SIG-M5 treated with dmso at 0.1 percent for 504 hours (cell line): ENCODE measurements at regions not wholly inside any gene's neighbourhood (a gene's known extent, or its start where the extent isn't known, plus 50 kb on each side); places are given as distances from the start of the nearest gene placed in this dataset.
"Not testable (repeated sequence)": the region's sequence is repeated elsewhere in the genome, so short reads cannot be mapped to it uniquely, and the experiment has no call there.

Experiments
- DNase-seq: peaks from one replicate; lab custom pipeline; 2025; ENCODE audit not compliant: unreplicated experiment; lab: John Stamatoyannopoulos, UW

DNA sequence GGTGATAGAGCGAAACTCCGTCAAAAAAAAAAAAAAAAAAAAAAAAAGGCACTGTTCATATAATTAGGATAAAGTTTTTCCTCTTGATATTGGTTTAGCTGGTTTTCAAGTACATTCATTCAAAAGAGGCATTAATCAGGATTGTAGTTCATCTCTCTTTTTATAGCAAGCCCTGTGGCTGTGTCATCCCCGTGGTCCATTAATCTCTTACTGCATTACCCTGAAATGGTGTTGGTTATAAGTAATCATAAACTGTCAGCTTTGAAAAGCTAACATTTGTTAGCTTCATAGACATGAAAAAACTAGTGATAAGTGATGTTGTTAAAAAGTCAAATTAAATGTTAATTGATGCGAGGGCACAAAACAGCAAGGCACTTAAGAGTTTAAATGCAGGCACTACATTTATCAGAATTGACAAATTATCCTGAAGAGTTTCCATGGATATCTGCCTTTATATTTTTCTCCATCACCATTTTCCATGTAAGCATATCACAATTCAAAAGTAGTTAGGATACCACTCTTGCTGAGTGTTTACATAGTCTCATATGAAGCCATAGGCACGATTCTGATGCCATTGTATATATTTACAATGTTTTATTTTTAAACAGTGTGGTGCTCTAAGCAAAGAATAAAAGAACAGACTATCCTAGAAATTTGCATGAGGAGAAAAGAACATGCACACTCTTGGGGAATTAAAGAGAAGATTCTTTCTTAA lies 193.1 kb downstream of the OTOL1 start:
- DNase-seq, result no peak

DNA sequence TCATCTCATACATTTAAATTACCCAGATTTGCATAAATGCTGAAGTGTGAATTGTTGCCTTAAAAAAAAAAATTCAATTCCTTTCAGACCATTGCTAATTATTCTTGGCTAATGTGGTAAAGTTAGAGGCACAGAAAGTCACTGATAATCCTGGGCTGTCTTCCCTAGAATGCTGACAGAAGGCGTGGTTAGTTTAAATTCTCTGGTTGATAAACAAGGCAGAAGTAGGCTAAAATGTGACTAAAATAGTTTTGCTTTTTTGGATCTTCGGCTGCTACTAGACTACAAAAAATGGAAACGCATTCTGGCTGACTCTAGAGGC lies 193.7 kb downstream of the OTOL1 start:
- no peak for DNase-seq

DNA sequence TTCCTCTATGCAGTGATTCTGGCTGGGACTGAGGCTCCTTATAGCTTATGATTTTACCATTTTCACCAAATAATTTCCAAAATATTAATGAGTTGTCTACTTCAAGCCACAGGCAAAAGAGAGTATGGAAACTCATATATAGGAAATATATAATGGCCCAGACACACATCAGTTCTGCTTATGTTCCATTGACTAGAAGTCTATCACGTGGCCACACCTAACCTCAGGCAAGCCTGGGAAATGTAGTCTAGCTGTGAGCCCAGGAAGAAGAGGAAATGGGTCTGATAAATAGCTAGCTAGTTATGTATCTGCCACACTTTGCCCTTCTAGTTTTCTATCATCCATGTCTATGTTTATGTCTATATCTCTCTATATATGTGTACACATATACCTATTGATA lies 195.1 kb downstream of the OTOL1 start:
- DNase-seq, result no peak

DNA sequence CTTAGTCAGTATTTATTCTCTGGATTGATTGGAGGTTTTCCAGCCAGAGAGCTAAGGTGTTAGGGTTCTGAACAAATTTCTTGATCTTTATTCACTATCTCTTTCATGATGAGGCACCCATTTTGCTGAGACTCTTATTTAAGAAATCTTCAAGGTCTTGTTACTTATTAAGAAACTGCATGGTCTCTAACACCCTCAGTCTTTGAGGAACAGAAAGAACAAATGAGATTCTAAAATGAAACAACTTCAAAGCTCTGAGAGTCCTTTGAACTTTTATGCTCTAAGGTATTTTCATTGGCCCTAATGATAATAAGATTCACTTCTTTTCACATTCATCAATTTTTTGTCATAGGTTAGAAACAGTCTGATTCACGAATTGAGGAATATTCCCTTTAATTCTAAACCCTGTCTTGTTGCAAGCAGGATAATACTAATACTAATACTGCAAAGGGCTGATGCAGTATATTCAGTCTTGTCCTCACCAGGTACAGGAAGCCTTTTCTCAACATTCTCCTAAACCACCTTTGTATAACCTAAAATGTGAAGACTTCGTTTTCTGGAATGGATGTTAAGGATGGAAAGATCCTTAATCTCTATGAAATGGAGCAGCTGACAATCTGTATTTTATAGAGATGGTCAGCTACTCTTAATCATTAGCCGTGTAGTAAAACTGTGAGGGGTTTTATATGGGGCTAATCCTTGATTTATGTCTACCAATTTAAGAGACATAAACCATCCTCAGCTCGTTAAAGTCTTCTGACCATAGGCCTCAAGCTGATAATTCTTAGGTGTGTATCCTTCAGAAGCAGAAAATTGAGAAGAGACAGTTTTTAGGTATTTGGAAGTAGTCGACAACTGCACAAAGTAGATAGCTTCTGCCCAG lies 198.3 kb downstream of the OTOL1 start:
- no peak for DNase-seq

DNA sequence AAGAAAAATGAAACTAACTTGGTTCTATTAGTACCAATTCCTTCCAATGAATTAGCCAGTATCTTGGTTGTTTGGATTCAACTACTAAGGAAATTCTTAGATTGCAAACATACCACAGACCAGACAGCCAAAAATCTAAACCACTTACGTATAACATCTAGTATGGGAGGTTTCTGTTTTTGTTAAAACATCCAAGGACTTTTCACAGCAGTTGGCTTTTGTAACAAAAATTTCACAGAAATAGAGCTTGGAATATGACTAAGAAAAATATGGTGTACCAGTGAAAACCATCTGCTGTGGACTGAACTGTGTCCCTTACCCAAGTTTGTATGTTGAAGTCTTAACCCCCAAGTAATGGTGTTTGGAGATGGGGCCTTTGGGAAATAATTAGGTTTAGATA lies 199.2 kb downstream of the OTOL1 start:
- no peak for DNase-seq

DNA sequence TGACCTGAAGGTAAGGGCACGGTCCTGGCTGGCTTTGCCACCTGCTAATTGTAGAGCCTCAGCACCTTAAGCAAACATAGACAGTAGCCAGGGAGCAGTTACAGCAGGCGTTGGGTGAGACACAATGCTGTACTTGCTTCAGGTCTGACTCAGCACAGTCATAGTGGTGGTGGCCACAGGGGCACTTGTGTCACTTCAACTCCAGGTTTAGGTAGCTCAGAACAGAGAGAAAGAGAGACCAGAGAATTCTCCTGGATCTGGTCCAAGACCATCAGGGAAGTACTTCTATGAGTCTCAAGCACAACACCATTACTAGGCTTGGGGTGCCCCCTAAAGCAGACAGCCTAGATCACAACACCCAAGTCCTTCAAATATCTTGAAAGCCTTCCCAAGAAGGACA lies 204.4 kb downstream of the OTOL1 start:
- DNase-seq, result no peak

DNA sequence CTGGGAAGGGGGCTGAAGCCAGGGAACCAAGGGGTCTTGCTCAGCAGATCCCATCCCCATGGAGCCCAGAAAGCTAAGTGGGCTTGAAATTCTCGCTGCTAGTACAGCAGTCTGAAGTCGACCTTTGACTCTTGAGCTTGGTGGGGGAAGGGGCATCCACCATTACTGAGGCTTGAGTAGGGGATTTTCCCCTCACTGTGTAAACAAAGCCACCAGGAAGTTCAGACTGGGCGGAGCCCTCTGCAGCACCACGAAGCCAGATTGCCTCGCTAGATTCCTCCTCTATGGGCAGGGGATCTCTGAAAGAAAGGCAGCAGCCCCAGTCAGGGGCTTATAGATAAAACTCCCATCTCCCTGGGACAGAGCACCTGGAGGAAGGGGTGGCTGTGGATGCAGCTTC lies 210.6 kb downstream of the OTOL1 start:
- DNase-seq, result not testable (repeated sequence)

DNA sequence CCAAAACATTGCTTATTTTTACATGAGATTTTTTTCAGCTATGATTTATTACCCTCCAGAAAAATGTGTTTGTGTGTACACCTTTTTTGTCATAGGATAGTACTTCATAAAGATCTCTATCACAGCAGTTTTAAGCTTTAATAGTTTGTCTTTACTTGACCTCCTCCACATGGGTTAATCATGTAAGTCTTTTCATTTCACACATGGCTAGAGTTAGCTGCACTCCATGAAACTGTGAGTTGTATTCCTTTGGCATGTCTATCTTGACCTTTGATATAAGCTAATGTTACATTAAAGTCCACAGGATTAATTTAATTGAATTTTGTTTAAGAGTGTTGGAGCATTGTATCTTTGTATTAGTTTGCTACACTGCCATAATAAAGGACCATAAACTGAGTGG lies 217.1 kb downstream of the OTOL1 start:
- DNase-seq, result no peak

DNA sequence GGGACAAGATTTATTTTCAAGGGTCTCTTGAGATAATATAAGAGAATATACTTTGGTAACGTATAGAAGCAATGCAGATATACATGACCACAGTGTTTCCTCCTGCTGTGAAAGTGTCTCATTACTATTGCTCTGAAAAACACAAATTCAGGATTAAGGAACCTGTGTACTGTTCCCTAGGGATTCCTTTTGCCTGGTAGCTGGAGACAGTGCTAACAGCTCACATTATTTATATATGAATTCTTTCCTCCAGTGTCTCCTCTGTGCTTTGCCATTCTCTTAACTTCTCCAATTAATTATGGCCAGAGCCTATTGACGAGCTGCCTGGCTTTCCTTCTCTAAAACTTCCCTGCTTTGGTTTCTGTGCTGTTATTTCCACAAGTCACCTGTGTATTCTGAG lies 235.4 kb downstream of the OTOL1 start:
- DNase-seq, result no peak

DNA sequence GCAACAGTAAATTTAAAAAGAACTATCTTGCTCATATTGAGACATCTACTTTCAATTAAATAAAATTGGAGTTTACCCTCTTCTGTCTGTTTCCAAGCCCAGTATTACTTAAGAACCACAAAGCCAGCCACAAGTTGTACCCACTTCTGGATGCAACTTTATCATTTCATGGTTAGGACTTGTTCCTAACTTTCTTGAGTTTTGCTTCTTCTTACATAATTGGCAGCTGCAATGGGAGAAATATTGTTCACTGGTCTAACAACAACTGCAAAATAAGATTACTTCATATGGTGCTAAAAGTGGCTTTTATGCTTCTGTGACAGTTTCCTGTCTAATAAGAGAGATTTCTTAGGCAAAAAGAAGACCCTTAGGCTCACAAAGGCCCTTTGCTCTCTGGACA lies 240.6 kb downstream of the OTOL1 start:
- peak; percentile 86 for DNase-seq

DNA sequence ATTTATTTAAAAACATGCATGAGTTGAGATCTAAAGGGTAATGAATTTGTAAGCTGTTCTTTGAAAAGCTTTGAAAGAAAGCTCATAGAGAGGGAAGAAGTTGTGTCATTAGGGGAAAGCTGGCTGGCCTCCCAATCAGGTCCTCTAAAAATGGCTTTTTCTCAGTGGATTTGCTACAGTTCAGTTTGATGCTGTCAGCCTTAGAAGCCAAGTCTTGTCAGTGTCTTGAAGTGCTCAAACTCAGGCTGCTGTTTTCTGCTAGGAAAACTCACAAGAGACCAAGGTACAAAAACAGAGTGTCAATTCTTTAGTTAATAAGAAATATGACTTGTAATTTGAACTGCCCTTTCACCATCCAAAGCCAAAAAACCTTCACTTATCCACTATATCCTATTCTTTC lies 243.8 kb downstream of the OTOL1 start:
- DNase-seq, result no peak

DNA sequence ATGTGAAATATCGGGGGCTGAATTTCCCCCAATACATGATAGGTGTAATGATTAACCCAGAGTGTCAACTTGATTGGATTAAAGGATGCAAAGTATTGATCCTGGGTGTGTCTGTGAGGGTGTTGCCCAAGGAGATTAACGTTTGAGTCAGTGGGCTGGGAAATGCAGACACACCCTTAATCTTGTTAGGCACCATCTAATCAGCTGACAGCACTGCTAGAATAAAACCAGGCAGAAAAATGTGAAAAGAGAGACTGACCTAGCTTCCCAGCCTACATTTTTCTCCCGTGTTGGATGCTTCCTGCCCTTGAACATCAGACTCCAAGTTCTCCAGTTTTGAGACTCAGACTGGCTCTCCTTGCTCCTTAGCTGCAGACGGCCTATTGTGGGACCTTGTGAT lies 247.8 kb downstream of the OTOL1 start:
- no peak for DNase-seq

DNA sequence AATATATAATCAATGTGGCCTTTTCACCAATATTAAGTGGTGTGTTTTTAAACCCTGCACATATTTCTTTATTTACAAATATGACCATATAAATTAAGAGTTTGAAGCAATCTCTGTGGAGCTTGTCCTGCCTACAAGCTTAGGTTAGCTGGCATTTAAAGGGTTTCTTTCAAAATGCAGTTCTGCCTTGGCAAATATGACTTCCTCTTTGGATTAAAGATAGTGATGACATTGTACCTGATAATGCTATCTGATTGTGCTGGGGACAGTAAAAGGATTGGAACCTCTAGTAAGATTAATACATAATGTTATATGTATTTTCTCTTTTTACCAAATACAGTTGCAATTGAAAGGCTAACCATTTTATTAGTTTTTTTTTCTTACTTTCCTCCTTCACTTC lies 249.1 kb downstream of the OTOL1 start:
- no peak for DNase-seq

DNA sequence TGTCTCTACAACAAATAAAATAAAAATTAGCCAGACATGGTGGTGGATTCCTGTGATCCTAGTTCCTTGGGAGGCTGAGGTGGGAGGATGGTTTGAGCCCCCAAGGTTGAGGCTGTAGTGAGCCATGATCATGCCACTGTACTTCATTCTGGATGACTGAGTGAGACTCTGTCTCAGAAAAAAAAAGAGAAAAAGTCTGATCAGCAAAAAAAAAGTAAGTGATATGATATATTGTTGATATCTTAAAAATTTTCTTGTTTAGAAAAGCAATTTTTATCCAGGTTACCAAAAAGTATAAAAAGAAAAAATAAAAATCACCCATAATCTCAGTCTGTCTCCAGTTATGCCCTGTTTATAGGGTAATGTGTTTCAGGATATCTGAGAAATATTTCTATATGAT lies 251.4 kb downstream of the OTOL1 start:
- no peak for DNase-seq

DNA sequence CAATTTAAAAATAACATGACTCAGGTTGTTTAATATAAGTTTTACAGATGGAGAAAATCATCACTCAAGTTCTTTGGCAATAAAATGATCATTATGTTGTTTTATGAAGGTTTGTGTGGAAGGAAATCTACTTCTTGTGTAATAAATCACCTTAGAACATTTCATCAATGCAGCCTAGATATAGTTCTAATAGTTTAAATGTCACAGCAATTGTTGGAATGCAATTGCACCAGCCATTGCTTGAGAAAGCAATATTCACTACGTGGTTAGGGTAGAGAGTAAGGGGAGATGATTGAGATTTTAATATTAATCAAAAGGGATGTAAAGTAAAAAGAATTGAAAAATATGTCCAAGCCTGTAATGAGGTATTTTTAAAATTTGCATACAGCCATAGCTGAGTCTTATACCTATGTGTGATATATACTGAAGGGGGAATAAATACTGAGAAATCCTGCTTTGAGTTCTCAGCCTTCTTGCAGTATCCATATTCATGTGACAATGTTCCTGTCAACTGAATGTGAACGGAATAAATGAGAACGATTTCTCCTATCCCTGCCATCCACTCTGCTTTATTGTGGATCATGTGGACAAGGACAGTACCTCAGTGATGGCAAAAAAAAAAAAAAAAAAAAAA lies 257.9 kb downstream of the OTOL1 start:
- DNase-seq, result no peak

DNA sequence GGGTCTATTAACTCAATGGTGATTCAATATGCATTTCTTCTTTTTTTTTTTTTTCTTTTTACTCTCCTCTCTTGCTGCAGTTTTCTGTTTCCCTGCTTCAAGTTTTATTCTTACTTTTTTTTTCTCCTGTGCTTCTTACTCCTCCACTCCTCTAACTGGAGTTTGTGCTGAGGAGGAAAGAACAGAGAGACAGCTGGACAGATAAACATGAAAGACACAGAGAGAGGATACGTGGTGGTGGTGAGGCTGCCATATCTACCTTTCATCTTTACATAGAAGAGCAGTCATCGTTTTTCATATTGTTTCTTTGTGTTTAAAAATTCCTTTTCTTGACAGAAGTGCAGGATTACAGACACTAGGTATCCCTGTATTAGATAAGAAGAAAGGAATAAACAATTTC lies 262.8 kb downstream of the OTOL1 start:
- no peak for DNase-seq

DNA sequence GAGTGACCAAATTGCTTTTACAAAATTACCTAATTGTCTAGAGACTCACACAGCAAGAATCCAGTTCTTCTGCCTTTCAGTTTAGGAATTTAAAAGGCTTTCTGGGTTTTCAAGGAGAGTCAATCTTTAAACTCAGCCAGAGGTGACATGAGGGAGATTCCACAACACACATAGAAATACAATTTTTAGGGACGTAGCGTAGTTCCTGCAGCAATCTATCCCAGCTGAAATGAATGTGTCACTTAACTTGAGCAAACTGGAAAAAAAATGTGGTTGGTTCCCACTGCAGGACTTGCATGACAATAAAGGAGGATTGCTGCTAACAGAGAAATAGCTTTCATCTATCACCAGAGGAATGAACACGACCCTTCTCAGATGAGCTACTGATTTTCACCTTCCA lies 269.7 kb downstream of the OTOL1 start:
- no peak for DNase-seq

DNA sequence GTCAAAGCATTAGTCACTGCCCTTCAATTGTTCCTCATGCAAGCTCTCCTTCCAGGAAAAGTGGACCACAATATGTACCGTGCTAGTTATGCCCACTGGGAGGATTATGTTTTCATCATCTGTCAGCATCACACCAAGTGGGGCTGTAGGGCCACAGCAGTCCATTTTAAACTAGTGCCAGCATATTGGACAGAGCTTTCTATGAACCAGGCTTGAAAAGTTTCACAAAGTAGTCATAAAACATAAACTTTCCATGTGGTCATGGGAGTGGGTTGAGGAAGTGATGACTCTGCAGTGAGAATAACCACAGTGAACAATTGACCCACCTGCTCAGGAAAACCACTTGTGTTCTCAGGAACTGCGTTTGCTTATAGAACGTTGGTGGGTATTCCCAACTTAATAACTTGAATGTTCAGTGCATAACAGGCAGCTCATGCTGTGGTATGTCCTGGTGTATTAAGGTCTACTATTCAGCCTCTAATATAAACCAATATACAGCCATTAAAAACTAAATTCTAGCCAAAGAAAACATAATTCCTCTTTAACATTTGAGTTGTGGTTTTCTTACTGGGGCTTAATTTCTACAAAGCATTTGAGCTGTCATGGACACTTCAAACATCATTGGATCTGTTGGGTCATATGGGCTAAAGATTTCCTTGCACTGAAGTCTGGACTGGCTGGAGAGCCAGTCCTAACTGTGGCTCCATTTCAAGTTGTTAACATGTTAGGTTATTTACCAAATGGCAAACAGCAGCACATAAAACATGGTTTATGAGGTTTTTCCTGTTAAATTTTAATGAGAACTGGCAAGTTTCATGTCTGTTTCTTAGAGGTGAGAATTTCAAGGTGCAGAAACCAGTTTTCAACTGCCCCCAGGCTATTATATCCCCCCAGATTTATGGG lies 274.1 kb downstream of the OTOL1 start:
- DNase-seq, result no peak

DNA sequence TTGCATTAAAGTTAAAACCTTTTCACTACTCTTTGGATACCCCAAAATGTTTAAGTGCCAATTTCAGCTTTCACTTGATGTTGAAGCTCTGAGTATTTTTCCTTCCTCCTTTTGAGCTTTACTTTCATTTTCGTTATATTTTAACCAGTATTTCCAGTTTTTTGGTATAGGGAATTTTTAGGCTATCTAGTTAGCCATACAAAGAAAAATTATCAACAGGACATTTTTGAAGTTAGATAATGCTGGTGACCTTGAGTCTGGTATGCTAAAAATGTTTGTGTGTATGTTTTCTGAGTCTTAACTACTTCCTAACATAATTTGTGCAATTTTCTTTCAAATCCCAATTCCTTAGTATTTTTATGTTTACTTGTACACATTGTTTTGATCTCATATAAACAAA lies 284.8 kb downstream of the OTOL1 start:
- peak; percentile 43 for DNase-seq

DNA sequence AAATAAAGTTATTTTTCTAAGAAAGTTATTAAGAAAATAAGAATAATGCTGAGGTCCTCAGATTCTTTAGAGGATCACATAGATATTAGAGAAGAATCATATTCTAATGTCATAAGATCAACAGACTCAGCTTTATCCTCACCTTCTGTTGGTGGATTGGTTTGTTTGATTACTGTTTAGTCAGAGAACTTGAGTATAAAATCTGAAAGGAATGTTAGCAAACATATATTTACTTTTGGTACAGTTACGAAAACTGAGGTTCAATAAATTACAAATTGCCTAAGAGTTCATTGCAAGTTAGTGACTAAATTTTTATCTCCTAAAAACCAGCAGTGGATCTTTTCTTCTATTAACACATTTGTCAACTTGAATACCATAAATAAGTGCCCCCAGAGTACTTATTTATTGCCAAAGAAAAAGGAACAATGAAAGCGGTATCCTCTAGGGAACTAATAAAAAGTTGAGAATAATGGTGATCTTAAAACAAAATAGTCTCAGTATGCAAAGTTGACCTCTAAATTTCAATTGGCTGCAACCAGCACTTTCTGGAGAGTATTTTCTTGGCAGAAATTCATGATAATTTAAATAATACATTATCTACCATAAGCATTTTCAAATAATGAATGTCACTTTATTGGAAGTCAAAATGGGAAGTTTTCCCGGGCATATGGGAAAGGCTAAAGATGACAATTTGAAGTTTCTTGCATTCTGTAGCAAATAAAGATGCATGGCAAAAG lies 296.8 kb downstream of the OTOL1 start:
- DNase-seq, result no peak

DNA sequence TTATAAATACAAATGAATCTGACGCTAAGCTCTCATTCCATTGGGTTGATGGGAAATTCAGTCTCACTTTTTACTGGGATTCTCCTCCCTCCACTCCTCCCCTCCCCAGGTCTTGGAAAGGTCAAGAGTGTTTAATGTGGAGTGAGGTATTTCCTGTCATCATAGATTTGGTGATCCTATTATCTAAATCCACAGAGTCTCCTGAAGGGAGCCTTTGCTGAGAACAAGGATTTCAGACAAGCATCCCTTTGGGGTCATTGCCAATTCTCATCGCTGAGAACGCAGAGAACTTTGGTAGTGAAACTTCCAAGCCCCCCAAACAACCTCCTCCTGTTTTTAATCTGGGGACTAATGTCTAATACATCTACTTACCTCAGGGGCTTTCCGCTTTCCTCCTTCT lies 297.9 kb downstream of the OTOL1 start:
- DNase-seq, result no peak
